ENCODE measurements at regions not wholly inside any gene's neighbourhood (a gene's known extent, or its start where the extent isn't known, plus 50 kb on each side); places are given as distances from the start of the nearest gene placed in this dataset.

- no peak overlapping the region for H3K4me3 ChIP-seq (ENCODE audit: low read depth, low read length)
- no peak for DNase-seq (ENCODE audit: low read depth, low spot score)
- POLR2A ChIA-PET, result no interaction called here
- CTCF ChIA-PET, result no interaction called here
- TF ChIP-seq, protein P1, sequence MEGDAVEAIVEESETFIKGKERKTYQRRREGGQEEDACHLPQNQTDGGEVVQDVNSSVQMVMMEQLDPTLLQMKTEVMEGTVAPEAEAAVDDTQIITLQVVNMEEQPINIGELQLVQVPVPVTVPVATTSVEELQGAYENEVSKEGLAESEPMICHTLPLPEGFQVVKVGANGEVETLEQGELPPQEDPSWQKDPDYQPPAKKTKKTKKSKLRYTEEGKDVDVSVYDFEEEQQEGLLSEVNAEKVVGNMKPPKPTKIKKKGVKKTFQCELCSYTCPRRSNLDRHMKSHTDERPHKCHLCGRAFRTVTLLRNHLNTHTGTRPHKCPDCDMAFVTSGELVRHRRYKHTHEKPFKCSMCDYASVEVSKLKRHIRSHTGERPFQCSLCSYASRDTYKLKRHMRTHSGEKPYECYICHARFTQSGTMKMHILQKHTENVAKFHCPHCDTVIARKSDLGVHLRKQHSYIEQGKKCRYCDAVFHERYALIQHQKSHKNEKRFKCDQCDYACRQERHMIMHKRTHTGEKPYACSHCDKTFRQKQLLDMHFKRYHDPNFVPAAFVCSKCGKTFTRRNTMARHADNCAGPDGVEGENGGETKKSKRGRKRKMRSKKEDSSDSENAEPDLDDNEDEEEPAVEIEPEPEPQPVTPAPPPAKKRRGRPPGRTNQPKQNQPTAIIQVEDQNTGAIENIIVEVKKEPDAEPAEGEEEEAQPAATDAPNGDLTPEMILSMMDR (IDR thresholded peaks at IDR 0.05; ENCODE audit: insufficient read depth, low read length, missing control alignments), result no peak
Measured at GRCh38 chr15:36239509-36239908, 339.9 kb upstream of the CDIN1 start.

- no peak overlapping the region for H3K4me3 ChIP-seq (ENCODE audit: low read depth, low read length)
- CTCF ChIA-PET, result no interaction called here
- TF ChIP-seq, protein P1 (IDR thresholded peaks at IDR 0.05; ENCODE audit: insufficient read depth, low read length, missing control alignments), result no peak
- DNase-seq (ENCODE audit: low read depth, low spot score), result no peak
- POLR2A ChIA-PET, result no interaction called here
Measured at GRCh38 chr15:36251450-36251849, 328.0 kb upstream of the CDIN1 start.

DNA sequence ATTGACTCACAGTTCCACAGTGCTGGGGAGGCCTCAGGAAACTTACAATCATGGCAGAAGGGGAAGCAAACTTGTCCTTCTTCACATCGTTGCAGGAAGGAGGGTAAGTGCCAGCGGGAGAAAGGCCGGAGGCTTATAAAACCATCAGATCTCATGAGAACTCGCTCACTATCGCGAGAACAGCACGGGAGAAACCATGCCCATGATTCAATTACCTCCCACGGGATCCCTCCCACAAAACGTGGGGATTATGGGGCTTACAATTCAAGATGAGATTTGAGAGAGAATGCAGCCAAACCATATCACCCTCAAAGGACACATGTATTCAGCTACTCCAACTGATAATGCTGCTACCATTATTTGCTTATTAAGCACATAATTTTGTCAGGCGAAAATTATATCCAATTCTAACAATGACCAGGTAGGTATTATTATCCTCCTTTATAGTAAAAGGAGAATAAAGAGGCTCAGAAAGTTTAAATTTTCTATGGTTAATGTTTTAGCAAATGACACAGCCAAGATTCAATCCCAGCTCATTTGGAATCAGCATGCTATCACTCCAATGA is 327.2 kb upstream of the CDIN1 start:
- POLR2A ChIA-PET, result no interaction called here

GRCh38 chr15:36254426-36254825 is 325.0 kb upstream of the CDIN1 start:
- TF ChIP-seq, protein P1 (IDR thresholded peaks at IDR 0.05; ENCODE audit: insufficient read depth, low read length, missing control alignments), result no peak
- ChIA-PET CTCF (interaction anchor here (1.7 kb wide), 1 partner anchor 13 kb away, joined by 5 read pairs; no protein-coding TSS in a partner anchor), POLR2A (no interaction called here)
- DNase-seq (ENCODE audit: low read depth, low spot score), result no peak
- H3K4me3 ChIP-seq (ENCODE audit: low read depth, low read length), result no peak overlapping the region

More for the DNA sequence above, 327.2 kb upstream of the CDIN1 start:
- no peak for DNase-seq (ENCODE audit: low read depth, low spot score)
- no peak overlapping the region for H3K4me3 ChIP-seq (ENCODE audit: low read depth, low read length)
- TF ChIP-seq, protein P1 (IDR thresholded peaks at IDR 0.05; ENCODE audit: insufficient read depth, low read length, missing control alignments), result no peak
- CTCF ChIA-PET, result no interaction called here

- DNase-seq (ENCODE audit: low read depth, low spot score), result no peak
- TF ChIP-seq, protein P1 (IDR thresholded peaks at IDR 0.05; ENCODE audit: insufficient read depth, low read length, missing control alignments), result no peak
- no peak overlapping the region for H3K4me3 ChIP-seq (ENCODE audit: low read depth, low read length)
- ChIA-PET CTCF (no interaction called here), POLR2A (no interaction called here)
Measured at GRCh38 chr15:36256404-36256807, 323.0 kb upstream of the CDIN1 start.

GRCh38 chr15:36263666-36264065 is 315.8 kb upstream of the CDIN1 start:
- no peak overlapping the region for H3K4me3 ChIP-seq (ENCODE audit: low read depth, low read length)
- POLR2A ChIA-PET, result no interaction called here
- no peak for DNase-seq (ENCODE audit: low read depth, low spot score)
- TF ChIP-seq, protein P1 (IDR thresholded peaks at IDR 0.05; ENCODE audit: insufficient read depth, low read length, missing control alignments), result no peak
- CTCF ChIA-PET, result no interaction called here

Data from AG04449 (cell line).